Osteoblast (primary cell): ENCODE measurements at regions not wholly inside any gene's neighbourhood (a gene's known extent, or its start where the extent isn't known, plus 50 kb on each side); places are given as distances from the start of the nearest gene placed in this dataset.

ENCODE experiments used
- DNase-seq: peaks from one replicate; pipeline ENCODE4 v3.0.0; 2011; ENCODE audit warnings: low spot score, mixed read lengths; ENCODE audit not compliant: insufficient read length; ENCODE audit errors: missing footprints
- H2AFZ ChIP-seq: 2 replicates; pipeline ENCODE4 v1.6.0; 2011; ENCODE audit warnings: mild to moderate bottlenecking, low read length
- H3K27ac ChIP-seq: 2 replicates; pipeline ENCODE4 v1.5.1; 2011; ENCODE audit warnings: mild to moderate bottlenecking, low read depth, low read length, moderate library complexity
- H3K27me3 ChIP-seq: 2 replicates; pipeline ENCODE4 v1.6.0; 2012; ENCODE audit warnings: mild to moderate bottlenecking, control low read depth, inconsistent platforms, low read length, moderate library complexity; ENCODE audit not compliant: insufficient read depth
- H3K36me3 ChIP-seq: 2 replicates; pipeline ENCODE4 v1.5.1; 2011; ENCODE audit warnings: mild to moderate bottlenecking, low read length, control low read depth, moderate library complexity; ENCODE audit not compliant: insufficient read depth
- H3K4me1 ChIP-seq: 2 replicates; pipeline ENCODE4 v1.5.1; 2011; ENCODE audit warnings: mild to moderate bottlenecking, low read length, control low read depth, moderate library complexity; ENCODE audit not compliant: insufficient read depth
- H3K4me2 ChIP-seq: 2 replicates; pipeline ENCODE4 v1.6.0; 2011; ENCODE audit warnings: mild to moderate bottlenecking, low read length; ENCODE audit not compliant: insufficient read depth
- H3K4me3 ChIP-seq: fragments of 200-600 bp; sonication (generic); 3 replicates; pipeline ENCODE4 v1.5.1; 2012; ENCODE audit warnings: mild to moderate bottlenecking, low read length, inconsistent platforms; ENCODE audit not compliant: insufficient read depth
- H3K79me2 ChIP-seq: 2 replicates; pipeline ENCODE4 v1.6.0; 2012; ENCODE audit warnings: mild to moderate bottlenecking, low read length, control low read depth, inconsistent platforms; ENCODE audit not compliant: insufficient read depth
- H3K9me3 ChIP-seq: 2 replicates; pipeline ENCODE4 v1.5.1; 2011; ENCODE audit warnings: low read depth, low read length, control low read depth
- H4K20me1 ChIP-seq: 2 replicates; pipeline ENCODE4 v1.6.0; 2012; ENCODE audit warnings: mild to moderate bottlenecking, low read length, control low read depth; ENCODE audit not compliant: insufficient read depth
- CTCF ChIP-seq: IDR thresholded peaks from 2 replicates; pipeline ENCODE4 v1.5.1; 2011; ENCODE audit warnings: mild to moderate bottlenecking, low read depth, low read length, moderate library complexity; ENCODE audit errors: extremely low read depth

GRCh38 chr6:134637847-134638437 is 312.0 kb downstream of the ALDH8A1 start:
- Histone ChIP-seq H3K79me2 (no peaks in the 10 kb centered on the region), H3K4me2 (no peak overlapping the region), H3K4me3 (no peak overlapping the region), H3K27me3 (no peaks in the 10 kb centered on the region), H3K9me3 (no peaks in the 10 kb centered on the region), H2AFZ (no peak overlapping the region), H3K27ac (no peak overlapping the region), H3K36me3 (no peaks in the 10 kb centered on the region), H3K4me1 (peaks cover 10% of the 10 kb centered on the region), H4K20me1 (no peaks in the 10 kb centered on the region)
- no peak for TF ChIP-seq CTCF
- DNase-seq = no peak

GRCh38 chr6:134637282-134637681 is 312.6 kb downstream of the ALDH8A1 start:
- no peaks in the 10 kb centered on the region for H3K9me3 ChIP-seq
- peaks cover 10% of the 10 kb centered on the region for H3K4me1 ChIP-seq
- no peak overlapping the region for H2AFZ ChIP-seq
- H4K20me1 ChIP-seq = no peaks in the 10 kb centered on the region
- H3K4me3 ChIP-seq = no peak overlapping the region
- DNase-seq = no peak
- no peaks in the 10 kb centered on the region for H3K27me3 ChIP-seq
- H3K36me3 ChIP-seq = no peaks in the 10 kb centered on the region
- TF ChIP-seq CTCF = no peak
- no peaks in the 10 kb centered on the region for H3K79me2 ChIP-seq
- H3K4me2 ChIP-seq = no peak overlapping the region
- no peak overlapping the region for H3K27ac ChIP-seq

GRCh38 chr6:134636186-134636799 is 313.6 kb downstream of the ALDH8A1 start:
- Histone ChIP-seq H4K20me1 (no peaks in the 10 kb centered on the region), H3K27me3 (no peaks in the 10 kb centered on the region), H3K4me2 (no peak overlapping the region), H3K4me1 (peaks cover 8% of the 10 kb centered on the region), H3K9me3 (no peaks in the 10 kb centered on the region), H2AFZ (no peak overlapping the region), H3K36me3 (no peaks in the 10 kb centered on the region), H3K79me2 (no peaks in the 10 kb centered on the region), H3K27ac (no peak overlapping the region), H3K4me3 (no peak overlapping the region)
- no peak for DNase-seq
- no peak for TF ChIP-seq CTCF

- TF ChIP-seq CTCF = no peak
- Histone ChIP-seq H3K4me1 (no peaks in the 10 kb centered on the region), H3K4me2 (no peak overlapping the region), H3K9me3 (no peaks in the 10 kb centered on the region), H3K36me3 (no peaks in the 10 kb centered on the region), H2AFZ (no peak overlapping the region), H3K27me3 (no peaks in the 10 kb centered on the region), H3K4me3 (no peak overlapping the region), H3K27ac (no peak overlapping the region), H4K20me1 (no peaks in the 10 kb centered on the region), H3K79me2 (no peaks in the 10 kb centered on the region)
- no peak for DNase-seq
Measured at GRCh38 chr6:134634966-134635365, 314.9 kb downstream of the ALDH8A1 start.
